K562 (cell line): ENCODE measurements at regions not wholly inside any gene's neighbourhood (a gene's known extent, or its start where the extent isn't known, plus 50 kb on each side); places are given as distances from the start of the nearest gene placed in this dataset.

ENCODE experiments used
- ATAC-seq: fragments of 200-7000 bp; cut with Tn5 transposase; 3 replicates; pipeline ENCODE4 v1.9.1; 2020; ENCODE audit warnings: moderate library complexity
- BruUV-seq: library from RNA; stranded (reverse); fragments of 400-500 nt; replicated peaks from 2 replicates; lab custom pipeline; 2021; lab: Mats Ljungman, UMichigan
- CTCF ChIA-PET: fragments of 300-600 bp; formaldehyde crosslinking; extraction: SDS; loops from one replicate; lab custom pipeline; 2021; ENCODE audit warnings: low intra/inter-chr PET ratio; lab: Yijun Ruan, JAX
- POLR2A ChIA-PET: fragments of 300-600, 350-650 bp; sonication (Branson Sonifier 250); formaldehyde crosslinking; extraction: SDS; loops from one replicate; lab custom pipeline; 2021; ENCODE audit warnings: antibody characterized with exemption, inconsistent platforms; lab: Yijun Ruan, JAX
- DNase-seq, 4 experiments: peaks; one replicate each; pipeline versions ENCODE4 v3.0.0 to v3.0.0-alpha.2; 2011 to 2018; ENCODE audit warnings: low spot score in 3 of 4, mixed read lengths in 3 of 4; ENCODE audit errors: extremely low read depth in 1 of 4
- FAIRE-seq: peaks from 2 replicates; lab custom pipeline; 2011; peaks lifted over from hg19 to GRCh38; lab: Jason Lieb, UNC
- H2AFZ ChIP-seq: 2 replicates; pipeline ENCODE4 v1.6.0; 2011; ENCODE audit warnings: low read depth, low read length, control low read depth, inconsistent platforms
- H3K27ac ChIP-seq: fragments of 200-600 bp; 3 replicates; pipeline ENCODE4 v1.8.0; 2011; ENCODE audit warnings: low read depth, mild to moderate bottlenecking, control low read depth, inconsistent platforms, low read length, moderate library complexity, mixed read lengths; ENCODE audit errors: extremely low read depth
- H3K27me3 ChIP-seq, 2 experiments: fragments of 300-600 bp in 1 of 2; 2 replicates in 1 of 2; 3 replicates in 1 of 2; pipeline versions ENCODE4 v1.6.0 to v1.8.0; 2011; ENCODE audit warnings: inconsistent platforms in 2 of 2, low read length in 2 of 2, mild to moderate bottlenecking in 1 of 2, mixed read lengths in 1 of 2, moderate library complexity in 1 of 2; ENCODE audit not compliant: control insufficient read depth in 2 of 2, insufficient read depth in 2 of 2
- H3K36me3 ChIP-seq: fragments of 300-600 bp; 3 replicates; pipeline ENCODE4 v1.8.0; 2011; ENCODE audit warnings: mild to moderate bottlenecking, low read length, inconsistent platforms; ENCODE audit not compliant: control insufficient read depth, insufficient read depth
- H3K4me1 ChIP-seq, 2 experiments: fragments of 200-600 bp in 1 of 2; replicated peaks in 1 of 2; 2 replicates in 1 of 2; 3 replicates in 1 of 2; pipeline versions ENCODE4 v1.5.1 to v1.8.0; 2011; ENCODE audit warnings: inconsistent platforms in 2 of 2, low read length in 2 of 2, mild to moderate bottlenecking in 1 of 2, mixed read lengths in 1 of 2, moderate library complexity in 1 of 2; ENCODE audit not compliant: control insufficient read depth in 2 of 2, insufficient read depth in 2 of 2
- H3K4me2 ChIP-seq: 2 replicates; pipeline ENCODE4 v1.6.1; 2011; ENCODE audit warnings: low read length, control low read depth, inconsistent platforms, mixed read lengths; ENCODE audit not compliant: insufficient read depth
- H3K4me3 ChIP-seq: fragments of 200-600 bp; sonication (generic), shearing (Covaris generic); 2 replicates; pipeline ENCODE4 v1.5.1; 2016; ENCODE audit warnings: control low read depth, inconsistent platforms
- H3K79me2 ChIP-seq: fragments of 200-600 bp; 3 replicates; pipeline ENCODE4 v1.8.0; 2011; ENCODE audit warnings: low read length, inconsistent platforms; ENCODE audit not compliant: control insufficient read depth, insufficient read depth
- H3K9ac ChIP-seq, 2 experiments: 2 replicates each; pipeline versions ENCODE4 v1.6.0 to v1.6.1; 2011; ENCODE audit warnings: low read depth in 2 of 2, low read length in 2 of 2, control low read depth in 1 of 2, inconsistent platforms in 1 of 2, mild to moderate bottlenecking in 1 of 2, mixed read lengths in 1 of 2; ENCODE audit not compliant: insufficient read depth in 1 of 2
- H3K9me1 ChIP-seq: one replicate; pipeline ENCODE4 v1.6.0; 2011; ENCODE audit warnings: inconsistent platforms, mild to moderate bottlenecking, low read length, moderate library complexity; ENCODE audit not compliant: control insufficient read depth, insufficient read depth
- H3K9me3 ChIP-seq: replicated peaks from 2 replicates; pipeline ENCODE4 v1.5.1; 2011; ENCODE audit warnings: low read depth, low read length, inconsistent platforms; ENCODE audit not compliant: control insufficient read depth, insufficient read depth
- H4K20me1 ChIP-seq: replicated peaks from 2 replicates; pipeline ENCODE4 v1.6.1; 2011; ENCODE audit warnings: low read length, inconsistent platforms, mixed read lengths; ENCODE audit not compliant: control insufficient read depth, insufficient read depth
- ARHGAP35 ChIP-seq: fragments of 450-650 bp; IDR thresholded peaks from 2 replicates; pipeline ENCODE4 v1.6.1; 2018; ENCODE audit not compliant: partially characterized antibody
- CBX5 ChIP-seq: IDR thresholded peaks from 2 replicates; pipeline ENCODE4 v1.6.1; 2014; ENCODE audit warnings: low read depth, borderline replicate concordance
- CEBPB ChIP-seq: fragments of 450-650 bp; IDR thresholded peaks from 2 replicates; pipeline ENCODE4 v1.6.1; 2016; ENCODE audit warnings: missing genetic modification characterization, missing compliant biosample characterization
- DNMT1 ChIP-seq: fragments of 450-650 bp; IDR thresholded peaks from 2 replicates; pipeline ENCODE4 v1.6.1; 2016; ENCODE audit warnings: antibody characterized with exemption, mild to moderate bottlenecking
- EGR1 ChIP-seq: fragments of 450-650 bp; conservative IDR thresholded peaks from 2 replicates; pipeline ENCODE4 v1.6.1; 2017; ENCODE audit warnings: mild to moderate bottlenecking
- L3MBTL2 ChIP-seq: fragments of 450-650 bp; IDR thresholded peaks from 2 replicates; pipeline ENCODE4 v1.6.1; 2016; ENCODE audit warnings: mild to moderate bottlenecking, moderate library complexity
- NFE2 ChIP-seq: IDR thresholded peaks from 2 replicates; pipeline ENCODE4 v1.6.1; 2014; ENCODE audit warnings: antibody characterized with exemption, low read depth
- POLR3A ChIP-seq: IDR thresholded peaks from 2 replicates; pipeline ENCODE4 v1.6.1; 2011; ENCODE audit warnings: borderline replicate concordance, mild to moderate bottlenecking, moderate library complexity; ENCODE audit not compliant: insufficient read length, insufficient read depth; ENCODE audit errors: extremely low read depth
- RBM14 ChIP-seq: fragments of 200-400 bp; formaldehyde crosslinking; IDR thresholded peaks from 2 replicates; pipeline ENCODE4 v1.6.1; 2018; ENCODE audit warnings: low read depth, mild to moderate bottlenecking, low read length, moderate library complexity, borderline replicate concordance; ENCODE audit not compliant: insufficient read depth
- SP1 ChIP-seq: sonication (generic); formaldehyde crosslinking; IDR thresholded peaks from 2 replicates; pipeline ENCODE4 v1.8.1; 2022; ENCODE audit warnings: mild to moderate bottlenecking, missing genetic modification reagents
- ZNF134 ChIP-seq: fragments of 250-450 bp; sonication (Bioruptor Pico); conservative IDR thresholded peaks from 2 replicates; pipeline ENCODE4 v1.4.0; 2020
- ZNF140 ChIP-seq: fragments of 250-450 bp; sonication (Bioruptor Pico); IDR thresholded peaks from 2 replicates; pipeline ENCODE4 v1.8.0; 2021; ENCODE audit warnings: moderate library complexity, mild to moderate bottlenecking, inconsistent platforms
- ZNF232 ChIP-seq: sonication (generic); formaldehyde crosslinking; IDR thresholded peaks from 2 replicates; pipeline ENCODE4 v1.8.0; 2022; ENCODE audit warnings: mild to moderate bottlenecking, missing genetic modification reagents
- ZNF3 ChIP-seq: fragments of 250-450 bp; sonication (Bioruptor Pico); IDR thresholded peaks from 2 replicates; pipeline ENCODE4 v1.5.0; 2021; ENCODE audit warnings: mild to moderate bottlenecking, moderate library complexity
- ZNF384 ChIP-seq: IDR thresholded peaks from 2 replicates; pipeline ENCODE4 v1.6.1; 2012; ENCODE audit warnings: low read depth, low read length, improper control_type of control experiment
- ZNF778 ChIP-seq: fragments of 450-650 bp; formaldehyde crosslinking; IDR thresholded peaks from 2 replicates; pipeline ENCODE4 v1.4.0; 2020; ENCODE audit warnings: mild to moderate bottlenecking, moderate library complexity
- WGBS: fragments of 100-300 bp; shearing (Covaris generic); methylation state at CpG from one replicate; pipeline ENCODE4 v1.1.6; 2016; ENCODE audit warnings: low coverage, mixed read lengths; ENCODE audit not compliant: insufficient coverage; ENCODE audit errors: missing lambda C conversion rate; 5-methylcytosine and 5-hydroxymethylcytosine counted together
- in situ Hi-C: fragments of 300-500 bp; cut with MboI; formaldehyde crosslinking; loops from 4 replicates; pipeline ENCODE4 v1.15.0; 2018; ENCODE audit warnings: inconsistent platforms, mixed read lengths
- intact Hi-C: fragments of 100-400 bp; cut with micrococcal nuclease; formaldehyde crosslinking; loops from 2 replicates; pipeline ENCODE4 v1.14.2; 2022
- TF ChIP-seq, protein P1 (sequence below), 3 experiments: fragments of 200-800 bp in 1 of 3; sonication (Bioruptor generic) in 1 of 3; sonication (generic) in 1 of 3; formaldehyde crosslinking in 1 of 3; IDR thresholded peaks; 2 replicates each; pipeline versions ENCODE4 v1.6.1 to v1.8.0; 2016 to 2022; ENCODE audit warnings: mild to moderate bottlenecking in 2 of 3, missing compliant biosample characterization in 2 of 3, missing genetic modification characterization in 2 of 3, missing genetic modification reagents in 1 of 3
- TF ChIP-seq, protein P2 (sequence below): fragments of 450-650 bp; formaldehyde crosslinking; conservative IDR thresholded peaks from 2 replicates; pipeline ENCODE4 v1.4.0; 2022; ENCODE audit warnings: mild to moderate bottlenecking, missing genetic modification characterization

DNA sequence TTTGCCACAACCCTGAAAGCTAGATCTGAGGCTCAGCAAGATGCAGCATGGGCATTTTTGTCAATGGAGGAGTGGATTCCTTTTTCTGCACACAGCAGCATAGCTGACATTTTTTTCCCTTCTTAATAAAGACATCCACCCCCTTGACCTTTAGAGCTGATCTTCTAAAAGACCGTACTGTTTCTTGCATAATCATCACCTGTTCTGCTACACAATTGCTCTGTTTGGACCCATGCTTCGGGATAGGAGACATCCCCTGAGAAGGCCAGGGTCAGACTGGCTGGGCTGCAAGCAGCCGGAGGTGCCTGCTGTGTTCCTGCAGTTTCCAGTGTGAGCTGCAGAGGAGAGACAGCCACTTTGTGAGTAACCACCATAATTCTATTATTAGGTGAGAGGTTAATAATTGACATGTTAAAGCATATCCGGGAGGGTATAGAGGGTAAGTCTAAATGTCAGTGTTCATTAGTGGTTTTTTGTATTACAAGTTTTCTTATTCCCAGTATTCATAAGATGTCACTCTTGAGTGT, 108.5 kb upstream of the C1QTNF9B start:
- Histone ChIP-seq H3K4me1 (no peaks in the 10 kb centered on the region), H4K20me1 (no peaks in the 10 kb centered on the region), H3K79me2 (no peaks in the 10 kb centered on the region), H3K27me3 (no peaks in the 10 kb centered on the region; a peak in 1 of 5 replicates), H3K9me1 (no peaks in the 10 kb centered on the region), H3K27ac (no peak overlapping the region), H2AFZ (no peak overlapping the region), H3K9me3 (no peaks in the 10 kb centered on the region)
- intact Hi-C loops, result no loop called here
- no peak for ATAC-seq
- ChIA-PET CTCF (no interaction called here), POLR2A (no interaction called here)
- BruUV-seq, result no TSS peak
- 4% methylated on average over 4 of the region's 4 CpGs for WGBS
- no peak for TF ChIP-seq POLR3A
- no peak for TF ChIP-seq RBM14
- no peak for TF ChIP-seq DNMT1
- no peak for TF ChIP-seq SP1 (CRISPR knock-in tag)
- TF ChIP-seq ZNF232, result no peak
- no peak for TF ChIP-seq ZNF3 (CRISPR knock-in tag)
- no peak for TF ChIP-seq ZNF140 (CRISPR knock-in tag)
- TF ChIP-seq, protein P1, sequence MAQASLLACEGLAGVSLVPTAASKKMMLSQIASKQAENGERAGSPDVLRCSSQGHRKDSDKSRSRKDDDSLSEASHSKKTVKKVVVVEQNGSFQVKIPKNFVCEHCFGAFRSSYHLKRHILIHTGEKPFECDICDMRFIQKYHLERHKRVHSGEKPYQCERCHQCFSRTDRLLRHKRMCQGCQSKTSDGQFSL (CRISPR knock-in tag; IDR thresholded peaks at IDR 0.05), result no peak
- TF ChIP-seq, protein P1 (tag; IDR thresholded peaks at IDR 0.05), result no peak
- TF ChIP-seq CBX5, result no peak
- no peak for TF ChIP-seq EGR1
- no peak for TF ChIP-seq CEBPB (tag)
- TF ChIP-seq, protein P2, sequence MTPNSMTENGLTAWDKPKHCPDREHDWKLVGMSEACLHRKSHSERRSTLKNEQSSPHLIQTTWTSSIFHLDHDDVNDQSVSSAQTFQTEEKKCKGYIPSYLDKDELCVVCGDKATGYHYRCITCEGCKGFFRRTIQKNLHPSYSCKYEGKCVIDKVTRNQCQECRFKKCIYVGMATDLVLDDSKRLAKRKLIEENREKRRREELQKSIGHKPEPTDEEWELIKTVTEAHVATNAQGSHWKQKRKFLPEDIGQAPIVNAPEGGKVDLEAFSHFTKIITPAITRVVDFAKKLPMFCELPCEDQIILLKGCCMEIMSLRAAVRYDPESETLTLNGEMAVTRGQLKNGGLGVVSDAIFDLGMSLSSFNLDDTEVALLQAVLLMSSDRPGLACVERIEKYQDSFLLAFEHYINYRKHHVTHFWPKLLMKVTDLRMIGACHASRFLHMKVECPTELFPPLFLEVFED (CRISPR knock-in tag), result no peak
- TF ChIP-seq L3MBTL2, result no peak
- no peak for TF ChIP-seq ARHGAP35
- TF ChIP-seq NFE2, result no peak
- no peak for TF ChIP-seq ZNF134 (CRISPR knock-in tag)
- TF ChIP-seq ZNF384, result no peak
- TF ChIP-seq ZNF778 (CRISPR knock-in tag), result no peak
- TF ChIP-seq, all 486 proteins: peak for 0
- Histone ChIP-seq H3K4me3 (no peak overlapping the region), H3K4me2 (no peak overlapping the region), H3K9ac (no peak overlapping the region), H3K36me3 (no peaks in the 10 kb centered on the region)
- FAIRE-seq, result no peak
- no peak for DNase-seq
- in situ Hi-C loops, result no loop called here
